ENCODE measurements at regions not wholly inside any gene's neighbourhood (a gene's known extent, or its start where the extent isn't known, plus 50 kb on each side); places are given as distances from the start of the nearest gene placed in this dataset.

DNA sequence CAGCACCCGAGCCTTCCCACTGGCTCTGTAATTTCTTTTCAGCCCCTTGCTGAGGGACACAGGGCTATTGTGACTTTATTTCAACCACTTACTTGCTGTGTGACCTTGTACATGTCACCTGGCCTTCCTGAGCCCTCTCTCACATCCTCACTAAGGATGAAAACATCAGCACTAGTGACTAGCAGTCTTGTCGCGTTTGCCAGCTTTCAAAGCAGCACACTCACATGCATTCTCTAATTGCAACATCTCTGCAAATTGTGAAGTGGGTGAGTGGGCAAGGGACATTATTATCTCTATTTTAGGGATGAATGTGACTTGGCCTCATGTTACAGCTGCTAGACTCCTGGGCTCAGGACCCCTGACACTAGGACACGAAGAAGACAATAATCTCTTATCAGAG is 144.5 kb downstream of the SEC61B start:
- DNase-seq = no peak

DNA sequence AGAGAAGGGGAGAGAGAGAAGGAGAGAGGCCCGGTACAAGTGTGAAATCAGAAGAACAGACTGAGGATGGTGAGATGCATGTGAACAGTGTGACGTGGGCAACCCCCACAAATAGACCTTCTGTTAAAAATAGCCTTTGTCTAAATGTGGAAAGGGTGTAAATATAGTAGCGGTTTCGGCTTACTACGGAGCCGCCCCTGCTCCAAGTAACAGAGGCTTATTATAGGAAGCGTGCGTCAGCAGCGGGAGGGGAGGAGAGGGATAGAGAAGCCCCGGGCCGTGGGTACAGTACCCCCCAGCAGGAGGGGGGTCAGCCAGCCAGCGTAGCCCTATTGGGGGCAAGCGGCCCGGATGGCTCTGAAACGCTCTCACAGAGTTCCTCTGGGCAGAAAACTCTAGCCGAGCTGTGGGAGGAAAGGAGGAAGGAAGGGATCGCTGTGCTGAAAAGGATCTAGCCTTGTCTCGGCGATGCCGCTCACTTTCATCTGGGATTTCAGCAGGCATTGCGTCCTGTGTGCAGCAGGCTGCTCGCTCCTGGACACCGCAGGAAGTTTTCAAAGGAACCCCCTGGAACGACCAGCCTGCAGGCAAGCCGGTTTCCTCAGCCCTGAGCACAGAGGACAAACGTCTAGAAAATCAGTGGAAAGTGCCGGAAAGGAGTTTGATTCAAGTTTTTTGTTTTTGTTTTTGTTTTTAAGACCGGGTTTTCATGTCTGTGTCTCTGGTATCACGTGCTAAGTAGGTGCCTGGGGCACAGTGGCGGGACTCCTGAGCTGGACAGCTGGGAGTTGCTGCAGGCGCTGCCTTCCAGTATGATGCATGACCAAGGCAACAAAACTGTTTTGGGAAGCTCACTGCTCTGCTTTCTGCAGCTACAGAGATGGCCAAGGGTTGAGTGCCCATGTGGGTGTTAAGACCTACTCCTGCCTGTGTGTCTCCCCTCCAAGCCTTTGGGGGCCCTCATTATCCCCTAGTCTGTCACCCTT is 146.6 kb downstream of the SEC61B start:
- DNase-seq = no peak

DNA sequence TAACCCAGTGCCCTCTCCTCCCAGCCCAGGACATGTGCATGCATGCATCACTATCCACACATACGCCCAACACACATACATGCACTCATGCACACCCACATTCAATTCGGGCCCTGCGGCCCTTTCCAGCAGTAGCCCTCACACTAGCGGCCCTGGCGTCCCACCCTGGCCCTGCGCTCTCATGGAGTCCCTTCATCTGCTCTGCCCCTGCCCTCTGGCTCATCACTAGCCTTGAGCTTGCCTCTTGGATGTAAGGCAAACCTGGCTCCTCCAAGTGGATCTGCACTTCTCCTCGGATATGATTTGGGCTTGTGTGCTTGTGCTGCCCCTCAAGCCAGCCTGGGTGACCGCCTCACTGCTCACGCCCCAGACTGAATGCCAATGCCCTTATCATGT is 147.2 kb downstream of the SEC61B start:
- DNase-seq = no peak

DNA sequence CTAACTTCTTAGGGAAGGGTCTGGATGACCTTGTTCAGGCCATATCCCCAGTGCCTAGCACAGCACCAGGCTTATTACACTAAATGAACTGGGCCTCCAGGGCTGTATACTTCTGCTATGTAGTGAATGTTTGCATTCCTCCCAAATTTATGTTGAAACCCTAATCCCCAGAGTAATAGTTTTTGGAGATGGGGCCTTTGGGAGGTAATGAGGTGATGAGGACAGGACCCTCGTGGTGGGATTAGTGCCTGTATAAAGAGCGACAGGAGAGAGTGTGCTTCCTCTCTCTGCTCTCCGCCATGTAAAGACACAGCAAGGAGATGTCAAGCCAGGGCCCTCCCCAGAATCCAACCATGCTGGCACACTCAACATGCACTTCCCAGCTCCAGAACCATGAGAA is 148.3 kb downstream of the SEC61B start:
- no peak for DNase-seq

DNA sequence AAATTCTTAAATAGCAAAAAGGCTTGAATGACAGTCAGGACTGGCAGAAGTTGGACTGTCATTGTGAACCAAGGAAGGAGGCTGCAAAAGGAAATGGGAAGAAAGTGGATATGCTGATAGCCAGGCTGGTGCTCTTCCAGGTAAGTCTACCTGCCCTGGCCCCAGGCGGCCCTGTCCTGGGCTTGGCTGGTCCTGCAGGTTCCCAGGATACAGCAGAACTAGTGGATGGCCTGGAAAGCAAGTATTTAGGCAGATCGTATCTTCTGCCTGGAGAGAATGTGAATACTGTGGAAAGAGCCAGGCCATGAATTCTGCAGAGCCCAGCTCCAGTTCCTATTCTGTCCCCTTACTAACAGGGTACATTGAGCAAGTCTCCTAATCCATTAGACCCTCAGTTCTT is 149.3 kb downstream of the SEC61B start:
- no peak for DNase-seq

DNA sequence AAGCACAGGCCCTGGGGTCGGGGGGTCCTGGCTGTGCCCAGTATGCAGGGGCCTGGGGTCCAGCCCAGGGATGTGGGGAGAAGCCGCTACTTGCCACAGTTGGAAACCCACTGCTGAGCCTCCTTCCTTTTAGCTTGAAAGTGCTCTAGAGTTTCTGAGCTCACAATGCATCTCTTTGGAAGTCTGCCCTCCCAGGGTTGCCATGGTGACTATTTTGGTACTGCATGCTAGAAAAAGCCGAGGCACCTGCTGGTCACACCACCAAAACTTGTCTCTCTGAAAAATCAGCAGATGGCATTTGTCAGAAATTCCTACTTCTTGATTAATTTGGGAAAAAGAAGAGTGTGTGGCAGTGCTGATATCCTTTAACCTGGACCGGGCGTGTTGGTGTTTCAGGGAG is 151.8 kb downstream of the SEC61B start:
- no peak for DNase-seq

DNA sequence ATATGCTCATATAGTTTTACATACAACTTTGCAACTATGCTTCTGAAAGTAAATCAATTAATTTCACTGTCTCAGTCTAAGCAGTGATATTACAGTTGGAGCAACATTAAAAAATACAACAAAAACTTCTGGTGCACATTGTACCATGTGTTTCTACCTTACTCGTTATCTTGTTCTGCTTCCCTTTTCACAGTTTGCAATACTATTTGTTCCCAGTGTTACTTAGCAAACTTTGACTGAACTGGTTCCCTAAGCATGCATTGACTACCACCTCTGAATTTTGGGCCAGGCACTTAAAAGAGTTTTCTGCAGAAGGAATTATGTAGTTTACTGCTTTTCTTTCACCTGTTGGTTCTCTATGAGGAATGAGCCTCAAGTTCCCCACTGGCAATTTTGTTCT is 152.7 kb downstream of the SEC61B start:
- no peak for DNase-seq

DNA sequence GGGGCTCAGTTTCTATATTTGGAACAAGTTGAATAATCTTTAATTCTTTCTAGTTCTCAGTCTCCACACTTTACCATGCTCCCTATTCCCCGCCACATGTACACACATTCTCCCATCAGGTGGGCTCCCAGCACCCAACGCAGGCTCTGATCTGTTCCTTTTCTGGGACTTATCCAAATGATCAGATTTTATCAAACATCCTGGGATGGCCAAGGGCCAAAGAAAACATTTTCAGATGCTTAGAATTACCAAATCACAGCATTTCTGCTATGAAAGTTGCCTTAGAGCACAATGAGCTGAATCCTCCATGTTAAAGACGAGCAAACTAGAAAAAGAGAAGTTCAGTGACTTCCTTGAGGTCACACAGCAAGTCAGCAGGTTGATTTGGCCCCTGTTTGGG is 153.4 kb downstream of the SEC61B start:
- no peak for DNase-seq

DNA sequence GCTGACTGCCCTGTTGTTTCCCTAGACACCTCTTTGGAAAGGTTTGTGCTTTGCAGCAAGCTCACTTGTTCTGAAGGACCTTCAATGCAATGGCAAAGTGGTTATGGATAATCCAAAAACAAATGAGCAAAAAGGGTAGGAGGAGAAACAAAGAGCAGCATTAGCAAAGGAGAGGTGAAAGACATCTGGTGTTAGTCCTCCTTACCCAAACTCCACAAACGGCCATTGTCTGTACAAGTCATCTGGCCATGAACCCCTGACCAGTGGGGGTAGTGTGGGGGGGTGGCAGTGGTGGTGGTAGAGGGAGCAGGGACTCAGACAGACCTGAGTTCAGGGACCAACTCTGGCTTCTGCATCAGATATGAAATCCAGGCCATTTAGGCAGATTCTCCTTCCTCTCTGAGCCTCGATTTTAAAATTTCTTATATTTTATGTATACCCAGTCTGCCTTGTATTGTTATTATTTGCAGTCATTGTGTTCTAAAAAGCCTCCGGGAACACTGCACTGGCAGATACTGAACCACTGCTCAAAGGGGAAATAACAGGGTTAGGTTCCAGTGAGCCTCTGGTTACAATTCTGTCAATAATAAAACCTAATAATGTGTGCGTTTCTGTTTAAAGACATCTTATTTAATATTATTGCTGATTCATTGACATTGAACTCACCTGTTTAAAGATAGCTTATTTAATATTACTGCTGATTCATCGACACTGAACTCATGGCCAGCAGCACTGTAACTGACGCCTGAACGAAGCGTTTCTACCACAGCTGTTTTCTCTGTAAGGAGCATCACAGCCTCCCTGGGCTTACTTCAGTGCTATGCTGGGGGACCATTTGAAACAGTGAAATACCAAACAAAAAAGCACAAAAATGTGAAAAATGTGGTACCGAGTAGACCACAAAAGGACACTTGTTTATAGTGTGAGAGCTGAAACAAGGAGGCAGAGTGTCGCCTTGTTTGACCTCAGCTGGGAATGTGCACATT is 156.0 kb downstream of the SEC61B start:
- DNase-seq = no peak

DNA sequence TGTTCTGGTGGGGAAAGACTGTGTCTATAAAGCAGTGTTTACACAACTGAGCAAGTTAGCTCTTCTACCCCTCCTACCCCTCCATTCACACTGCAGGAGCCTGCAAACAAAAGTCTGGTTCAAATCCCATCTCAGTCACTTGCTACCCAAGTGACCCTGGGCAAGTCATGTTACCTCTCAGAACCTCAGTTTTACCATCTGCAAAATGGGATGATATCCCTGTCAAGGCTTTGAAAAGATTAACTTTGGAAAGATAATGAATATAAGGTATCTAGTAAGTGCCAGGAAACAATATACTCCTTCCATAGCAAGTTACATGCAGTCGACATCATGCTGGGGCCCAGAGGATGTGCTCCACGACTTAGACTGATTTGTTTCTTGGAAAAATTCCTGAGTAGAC is 161.5 kb downstream of the SEC61B start:
- DNase-seq = no peak

DNA sequence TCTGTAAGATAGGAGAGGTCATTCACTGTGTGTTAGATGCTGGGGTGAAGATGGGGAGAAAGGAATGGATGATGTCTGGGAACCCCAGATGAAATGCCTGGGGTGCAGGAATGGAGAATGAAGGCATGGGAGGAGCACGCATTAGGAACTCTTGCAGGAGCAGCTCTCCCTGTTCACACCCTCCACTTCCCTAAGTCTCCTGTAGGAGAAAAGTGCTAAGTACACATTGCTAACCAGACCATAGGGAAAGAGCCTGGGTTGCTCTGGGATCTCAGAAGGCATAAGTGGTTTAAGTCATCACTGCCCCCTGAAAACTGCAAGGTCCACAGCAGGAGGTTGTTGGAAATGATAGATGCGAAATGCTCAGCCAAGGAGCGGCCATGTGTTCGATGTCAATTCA is 163.1 kb downstream of the SEC61B start:
- no peak for DNase-seq

DNA sequence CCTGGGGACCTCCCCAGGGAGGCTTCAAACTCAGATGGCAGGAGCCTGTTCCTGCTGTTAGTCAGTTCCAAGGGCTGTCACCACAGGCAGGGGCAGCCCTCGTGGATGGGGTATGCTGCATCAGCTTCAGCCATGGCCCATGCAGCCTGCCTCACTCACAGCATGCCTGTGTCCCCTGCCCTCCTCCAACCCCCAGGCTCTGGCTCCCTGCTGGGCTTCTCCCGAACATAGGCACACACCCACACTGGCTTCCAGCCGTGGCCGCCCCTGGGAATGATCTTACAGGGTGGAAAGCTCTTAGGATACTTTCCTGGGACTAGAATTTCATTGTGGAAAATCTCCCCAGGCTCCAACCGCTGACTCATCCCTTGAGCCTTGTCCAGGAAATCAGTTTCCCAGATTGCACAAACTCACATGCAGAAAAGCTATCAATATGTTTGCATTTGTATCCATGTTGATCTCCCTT is 163.8 kb downstream of the SEC61B start:
- DNase-seq = no peak

DNA sequence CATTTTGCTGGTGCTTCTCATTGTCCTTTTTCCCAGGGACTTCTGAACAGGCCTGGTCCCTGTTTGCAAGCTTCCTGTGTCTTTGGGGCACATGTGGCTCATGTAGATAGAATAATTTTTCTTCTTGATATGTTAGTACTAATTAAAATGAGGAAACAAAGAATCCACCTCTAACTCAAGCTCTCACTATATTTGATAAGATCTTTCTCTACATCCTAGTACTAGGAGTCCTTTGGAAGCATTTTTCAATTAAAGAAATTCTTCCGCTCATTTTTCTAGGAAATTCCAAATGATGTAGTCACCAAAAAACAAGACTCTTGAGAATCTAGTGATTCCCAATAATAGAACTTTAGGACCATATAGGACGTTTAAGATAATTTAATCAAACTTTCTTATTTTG is 165.3 kb downstream of the SEC61B start:
- DNase-seq = no peak

DNA sequence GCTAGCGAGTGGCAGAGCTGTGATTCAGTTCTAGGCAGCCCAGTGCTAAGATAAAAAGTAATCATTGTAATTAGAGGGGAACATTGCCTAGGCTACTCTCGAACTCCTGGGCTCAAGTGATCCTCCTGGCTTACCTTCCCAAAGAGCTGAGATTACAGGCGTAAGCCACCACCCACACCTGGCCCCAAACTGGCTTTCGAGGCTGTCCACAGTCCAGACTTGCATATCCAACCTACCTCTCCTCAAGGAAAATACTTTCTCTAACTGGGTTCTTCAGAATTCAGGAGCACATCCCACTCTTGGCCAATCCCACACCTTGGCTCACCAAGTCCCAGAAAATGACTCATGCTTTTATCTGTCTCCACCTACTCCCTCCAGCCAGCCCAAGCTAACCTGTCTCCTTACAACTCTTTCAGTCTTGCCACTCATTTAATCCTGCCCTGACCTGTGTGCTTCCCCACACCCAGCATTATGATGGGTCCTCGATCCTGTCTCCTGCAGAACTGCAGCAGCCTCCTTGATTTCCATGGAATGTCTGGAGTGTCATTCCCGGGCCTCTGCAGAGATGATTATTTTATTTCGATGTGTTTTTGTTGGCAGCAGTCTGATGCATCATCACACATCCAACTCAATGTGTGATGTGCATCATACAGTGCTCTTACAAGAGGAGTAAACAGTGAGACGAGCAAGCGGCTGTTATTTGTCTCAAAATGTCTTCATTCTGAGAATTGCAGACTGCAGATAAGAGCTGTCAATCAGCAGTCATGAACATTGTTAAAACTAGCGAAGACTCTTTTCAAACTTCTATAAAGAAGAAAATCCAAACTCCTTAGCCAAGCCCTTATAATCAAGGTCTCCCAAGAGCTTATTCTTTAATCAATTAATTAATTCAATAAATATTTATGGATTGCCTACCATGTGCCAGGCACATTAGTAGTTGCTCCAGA is 167.3 kb downstream of the SEC61B start:
- no peak for DNase-seq

DNA sequence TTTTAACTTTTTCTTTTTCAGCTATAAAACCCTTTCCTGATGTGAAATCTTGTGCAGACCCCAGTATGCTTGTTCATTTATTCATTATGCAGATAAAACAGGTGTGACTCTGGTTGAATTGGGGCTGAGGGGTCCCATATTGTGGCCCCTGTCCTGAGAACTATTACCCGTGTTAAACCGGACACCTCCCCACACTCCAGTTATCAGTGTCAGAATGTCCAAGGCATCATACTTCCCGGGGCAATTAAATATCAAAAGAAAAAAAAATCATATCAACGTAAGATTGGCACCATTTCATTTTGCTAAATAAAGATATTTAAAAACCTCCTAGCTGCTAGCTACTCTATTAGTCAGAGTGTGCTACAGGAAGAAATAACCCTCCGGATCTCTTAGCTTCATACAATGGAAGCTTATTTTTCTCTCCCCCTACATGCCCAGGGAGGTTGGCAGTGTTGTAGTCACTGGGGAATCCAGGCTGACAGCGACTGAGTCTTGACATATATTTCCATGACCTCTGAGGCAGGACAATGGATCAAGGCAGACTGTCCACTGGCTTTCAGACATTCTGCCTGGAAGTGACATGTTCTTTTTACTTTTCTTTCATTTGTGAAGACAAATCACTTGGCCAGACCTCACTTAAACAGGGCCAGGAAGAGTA is 170.0 kb downstream of the SEC61B start:
- no peak for DNase-seq

DNA sequence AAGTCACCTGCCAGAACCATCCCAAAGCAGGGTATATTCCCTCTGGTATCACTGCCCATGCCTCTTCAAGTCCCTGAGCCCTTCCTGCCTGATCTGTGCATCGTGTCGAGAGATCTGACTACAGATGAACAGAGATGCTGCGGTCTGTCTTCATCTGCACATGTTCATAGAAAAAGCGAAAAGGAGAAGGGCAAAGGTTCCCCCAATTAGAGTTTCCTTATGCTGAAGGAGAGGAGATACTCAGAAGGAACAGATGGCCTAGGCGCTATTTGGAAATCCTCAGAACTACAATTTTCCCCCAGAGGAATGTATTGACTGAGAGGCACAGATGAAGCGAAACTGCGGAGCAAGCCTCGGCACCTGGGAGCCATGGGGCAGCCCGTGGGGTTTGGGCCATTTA is 170.9 kb downstream of the SEC61B start:
- no peak for DNase-seq

DNA sequence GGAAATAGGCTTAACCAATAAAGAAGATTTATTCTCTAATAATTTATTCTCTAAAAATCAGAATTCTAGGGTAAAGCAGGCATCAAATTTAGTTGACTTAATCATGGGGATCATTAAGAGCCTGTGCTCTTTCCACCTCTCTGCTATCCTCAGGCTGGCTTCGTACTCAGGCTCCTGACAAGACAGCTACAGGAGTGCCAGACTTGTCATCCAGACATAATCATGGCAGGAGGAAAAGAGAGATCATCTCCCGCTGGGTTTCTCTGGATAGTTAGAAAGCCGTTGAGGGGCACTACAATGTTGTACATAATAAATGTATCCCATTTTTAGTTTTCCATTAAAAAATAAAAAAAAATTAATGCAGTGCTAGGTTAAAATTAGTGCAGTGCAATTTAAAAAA is 171.9 kb downstream of the SEC61B start:
- DNase-seq = no peak

DNA sequence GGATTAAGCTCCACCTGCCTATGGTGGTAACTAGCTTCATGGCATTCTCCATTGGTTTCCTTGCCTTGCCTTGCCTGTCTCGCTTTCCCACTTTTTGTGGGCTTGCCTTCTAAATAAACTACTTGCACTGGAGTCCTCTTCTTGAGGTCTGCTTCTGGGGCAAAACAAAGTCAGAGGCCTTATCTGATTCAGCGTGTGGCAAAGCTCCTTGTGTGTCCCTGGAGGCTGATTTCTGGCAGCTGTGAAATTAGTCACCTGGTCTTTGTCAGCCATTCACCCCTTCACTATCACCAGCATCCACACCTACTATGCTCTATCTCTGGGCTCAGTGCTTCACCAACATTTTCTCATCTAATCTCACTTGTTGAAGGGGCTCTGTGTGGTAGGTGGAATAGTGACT is 176.2 kb downstream of the SEC61B start:
- DNase-seq = no peak

DNA sequence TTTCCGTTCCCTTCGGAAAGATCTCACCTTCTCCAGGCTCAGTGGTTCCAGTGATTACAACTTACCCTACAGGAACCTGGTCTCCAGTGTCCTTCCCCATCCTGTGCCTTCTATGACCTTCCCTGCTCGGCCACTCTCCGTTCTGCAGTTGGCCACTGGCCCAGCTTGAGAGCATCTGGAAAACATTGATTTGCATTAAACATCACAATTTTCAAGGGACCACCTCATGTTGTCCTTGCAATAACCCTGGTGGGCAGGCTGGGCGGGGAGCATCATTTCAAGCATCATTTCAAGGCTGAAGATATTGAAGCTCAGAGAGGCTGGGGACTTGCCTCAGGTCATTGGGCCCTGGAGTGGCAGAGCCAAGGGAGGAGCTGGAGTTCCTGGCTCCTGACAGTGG is 177.4 kb downstream of the SEC61B start:
- no peak for DNase-seq

DNA sequence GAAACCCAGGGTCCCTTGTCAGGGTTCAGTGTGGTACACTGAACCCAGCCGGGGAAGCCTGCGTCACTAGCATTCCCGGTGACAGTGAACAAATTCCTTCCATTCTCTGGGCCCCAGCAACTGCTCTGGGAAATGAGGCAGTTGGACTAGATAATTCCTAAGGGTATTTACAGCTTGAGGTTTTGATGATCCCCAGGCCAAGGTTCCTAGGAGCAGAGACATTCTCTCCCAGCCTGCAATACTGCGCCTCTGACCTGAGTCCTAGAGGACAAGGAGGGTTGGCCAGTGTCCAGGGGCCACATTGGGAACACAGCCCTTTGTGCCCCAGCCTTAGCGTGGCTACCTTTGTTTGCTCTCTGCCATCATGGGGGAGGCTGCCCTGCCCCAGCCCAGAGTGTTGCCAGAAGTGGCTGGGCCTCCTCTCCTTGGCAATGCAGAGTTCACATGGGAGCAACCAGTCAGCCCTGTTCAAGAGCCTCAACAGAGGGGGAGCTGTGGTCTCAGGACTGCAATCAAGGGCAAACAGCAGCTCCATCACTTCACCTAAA is 178.2 kb downstream of the SEC61B start:
- DNase-seq = no peak

DNA sequence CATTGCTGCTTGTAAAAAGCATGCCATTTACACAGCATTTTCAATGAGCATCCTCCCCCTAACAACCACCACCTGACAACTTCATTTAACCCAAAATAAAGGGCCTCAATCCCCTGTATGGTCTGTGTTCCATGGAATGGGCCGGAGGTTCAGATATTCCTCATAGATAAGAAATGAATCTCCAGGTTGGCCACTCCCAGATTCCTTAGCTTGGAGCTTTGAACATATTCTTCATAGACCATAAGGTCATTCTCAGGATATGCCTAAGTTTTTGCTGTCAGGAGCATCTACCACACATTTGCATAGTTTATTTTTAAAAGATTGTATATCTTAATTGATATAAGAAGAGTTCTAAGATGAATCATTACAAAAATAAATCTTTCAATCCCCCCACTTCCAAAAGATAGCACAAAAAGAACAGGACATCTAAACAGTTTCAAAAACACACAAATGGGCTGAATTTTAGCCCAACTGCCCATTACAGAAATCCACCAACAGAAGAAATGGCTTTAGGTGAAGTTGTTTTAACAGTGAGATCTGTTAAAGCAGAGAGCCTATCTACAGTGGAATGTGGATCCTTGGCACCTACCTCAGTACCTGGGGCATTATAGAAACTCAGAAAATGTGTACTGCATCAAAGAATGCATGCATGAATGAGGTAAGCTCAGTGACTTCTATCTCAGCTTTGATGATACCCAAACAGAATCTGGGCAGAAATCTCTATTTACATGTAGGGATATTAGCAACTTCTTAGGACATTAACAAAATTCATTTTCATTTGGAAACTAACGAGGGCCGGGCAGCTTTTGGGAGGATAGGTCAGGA is 179.8 kb downstream of the SEC61B start:
- DNase-seq = no peak
